ENCODE measurements at regions not wholly inside any gene's neighbourhood (a gene's known extent, or its start where the extent isn't known, plus 50 kb on each side); places are given as distances from the start of the nearest gene placed in this dataset.

DNA sequence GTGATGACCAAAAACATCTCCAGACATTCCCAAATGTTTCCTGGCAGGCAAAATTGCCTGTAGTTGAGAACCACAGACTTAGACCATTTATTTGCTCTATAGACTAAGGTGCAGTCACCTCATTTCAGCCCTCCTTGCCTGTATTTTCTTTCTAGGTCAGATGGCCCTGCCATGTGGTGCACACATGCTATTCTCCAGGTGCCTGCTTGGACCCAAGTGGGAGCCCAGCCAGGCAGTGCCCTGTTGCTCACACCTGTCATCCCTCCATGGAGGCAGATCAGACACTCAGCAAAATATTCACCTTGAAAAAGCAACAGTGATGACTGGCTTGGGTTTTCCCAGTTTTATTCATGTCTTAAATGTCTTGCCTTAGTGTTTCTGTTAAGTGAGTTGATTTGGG, 311.4 kb downstream of the TFAP2C start:
- no peak for TF ChIP-seq POLR2A (IDR thresholded peaks at IDR 0.05)
- no peak for TF ChIP-seq CTCF (IDR thresholded peaks at IDR 0.05)
- TF ChIP-seq POLR2AphosphoS5 (IDR thresholded peaks at IDR 0.05) = no peak

Data from suprapubic skin (tissue), 4 donors.